Mesothelial cell of epicardium (in vitro differentiated cells): ENCODE measurements at regions not wholly inside any gene's neighbourhood (a gene's known extent, or its start where the extent isn't known, plus 50 kb on each side); places are given as distances from the start of the nearest gene placed in this dataset.

ENCODE experiments used
- DNase-seq, 2 experiments: peaks; one replicate each; pipeline ENCODE4 v3.0.0; 2021; ENCODE audit warnings: low spot score in 2 of 2; ENCODE audit not compliant: unreplicated experiment in 2 of 2
- H3K27ac Mint-ChIP-seq: 2 replicates; pipeline ENCODE4 v1.8.0; 2021; ENCODE audit warnings: mixed read lengths
- H3K27me3 Mint-ChIP-seq: 2 replicates; pipeline ENCODE4 v1.8.0; 2021; ENCODE audit warnings: low read depth, mixed read lengths
- H3K36me3 Mint-ChIP-seq: 2 replicates; pipeline ENCODE4 v1.8.0; 2021; ENCODE audit warnings: mixed read lengths
- H3K4me1 Mint-ChIP-seq: 2 replicates; pipeline ENCODE4 v1.8.0; 2021; ENCODE audit warnings: mixed read lengths
- H3K4me3 Mint-ChIP-seq: 2 replicates; pipeline ENCODE4 v1.8.0; 2021; ENCODE audit warnings: mild to moderate bottlenecking, moderate library complexity, mixed read lengths
- H3K9me3 Mint-ChIP-seq: 2 replicates; pipeline ENCODE4 v1.8.0; 2021; ENCODE audit warnings: mixed read lengths
- TF ChIP-seq, protein P1 (sequence below): fragments of 200-600 bp; sonication (generic); IDR thresholded peaks from one replicate; pipeline ENCODE4 v1.5.0; 2021; ENCODE audit warnings: antibody characterized with exemption; ENCODE audit not compliant: unreplicated experiment

DNA sequence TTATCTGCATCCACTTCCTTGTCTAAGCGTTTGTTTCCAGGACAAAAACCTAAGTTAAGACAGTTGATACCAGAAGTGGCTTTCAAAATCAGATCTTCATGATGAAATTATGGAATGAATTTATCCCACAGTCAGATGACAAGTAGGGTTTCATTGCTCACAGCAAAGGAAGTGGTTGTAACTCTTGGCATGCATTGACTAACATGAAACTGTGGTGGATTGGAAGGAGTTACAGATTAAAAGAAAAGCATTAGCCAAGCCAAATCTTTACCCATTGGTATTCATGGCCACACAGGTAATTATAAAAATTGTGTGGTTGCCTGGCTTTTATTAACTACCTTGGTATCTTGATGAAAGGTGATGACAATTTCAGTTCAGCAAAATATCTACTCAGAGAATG lies 438.0 kb upstream of the NXPH2 start:
- Mint-ChIP-seq H3K36me3 (no peaks in the 10 kb centered on the region), H3K9me3 (peaks cover 3% of the 10 kb centered on the region), H3K4me1 (no peaks in the 10 kb centered on the region), H3K4me3 (no peak overlapping the region), H3K27ac (no peak overlapping the region), H3K27me3 (no peaks in the 10 kb centered on the region)
- TF ChIP-seq, protein P1, sequence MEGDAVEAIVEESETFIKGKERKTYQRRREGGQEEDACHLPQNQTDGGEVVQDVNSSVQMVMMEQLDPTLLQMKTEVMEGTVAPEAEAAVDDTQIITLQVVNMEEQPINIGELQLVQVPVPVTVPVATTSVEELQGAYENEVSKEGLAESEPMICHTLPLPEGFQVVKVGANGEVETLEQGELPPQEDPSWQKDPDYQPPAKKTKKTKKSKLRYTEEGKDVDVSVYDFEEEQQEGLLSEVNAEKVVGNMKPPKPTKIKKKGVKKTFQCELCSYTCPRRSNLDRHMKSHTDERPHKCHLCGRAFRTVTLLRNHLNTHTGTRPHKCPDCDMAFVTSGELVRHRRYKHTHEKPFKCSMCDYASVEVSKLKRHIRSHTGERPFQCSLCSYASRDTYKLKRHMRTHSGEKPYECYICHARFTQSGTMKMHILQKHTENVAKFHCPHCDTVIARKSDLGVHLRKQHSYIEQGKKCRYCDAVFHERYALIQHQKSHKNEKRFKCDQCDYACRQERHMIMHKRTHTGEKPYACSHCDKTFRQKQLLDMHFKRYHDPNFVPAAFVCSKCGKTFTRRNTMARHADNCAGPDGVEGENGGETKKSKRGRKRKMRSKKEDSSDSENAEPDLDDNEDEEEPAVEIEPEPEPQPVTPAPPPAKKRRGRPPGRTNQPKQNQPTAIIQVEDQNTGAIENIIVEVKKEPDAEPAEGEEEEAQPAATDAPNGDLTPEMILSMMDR, result no peak
- no peak for DNase-seq

DNA sequence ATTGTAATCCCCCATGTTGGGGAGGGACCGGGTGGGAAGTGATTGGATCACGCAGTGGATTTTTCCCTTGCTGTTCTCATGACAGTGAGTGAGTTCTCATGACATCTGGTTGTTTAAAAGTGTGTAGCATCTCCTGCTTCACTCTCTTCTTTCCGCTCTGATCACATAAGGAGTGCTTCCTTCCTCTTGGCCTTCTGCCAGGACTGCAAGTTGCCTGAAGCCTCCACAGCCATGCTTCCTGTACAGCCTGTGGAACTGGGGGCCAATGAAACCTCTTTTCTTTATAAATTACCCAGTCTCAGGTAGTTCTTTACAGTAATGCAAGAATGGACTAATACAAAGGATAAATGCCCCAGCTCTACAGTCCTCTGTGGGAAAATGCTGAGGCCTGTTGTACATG lies 437.5 kb upstream of the NXPH2 start:
- TF ChIP-seq, protein P1, result no peak
- peaks cover 3% of the 10 kb centered on the region for H3K9me3 Mint-ChIP-seq
- no peak overlapping the region for H3K27ac Mint-ChIP-seq
- no peaks in the 10 kb centered on the region for H3K27me3 Mint-ChIP-seq
- no peaks in the 10 kb centered on the region for H3K4me1 Mint-ChIP-seq
- H3K36me3 Mint-ChIP-seq, result no peaks in the 10 kb centered on the region
- H3K4me3 Mint-ChIP-seq, result no peak overlapping the region
- DNase-seq, result no peak

DNA sequence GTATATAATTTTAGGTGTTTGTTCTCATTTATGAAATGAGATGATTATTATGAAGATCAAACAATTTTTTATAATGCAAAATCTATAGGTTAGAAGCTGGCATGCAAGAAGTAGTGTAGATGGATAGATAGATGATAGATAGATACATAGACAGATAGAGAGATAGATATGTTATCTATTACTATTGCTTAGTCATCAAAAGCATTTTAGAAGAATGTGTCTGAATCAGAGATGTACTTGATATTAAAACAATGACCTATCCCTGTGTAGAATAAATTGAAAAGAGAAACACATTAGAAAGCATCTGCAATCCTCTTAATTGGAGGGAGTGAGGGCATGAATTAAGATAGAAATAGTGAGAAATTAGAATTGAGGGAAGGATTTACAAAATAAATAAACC lies 436.2 kb upstream of the NXPH2 start:
- DNase-seq, result no peak
- Mint-ChIP-seq H3K4me1 (no peaks in the 10 kb centered on the region), H3K36me3 (no peaks in the 10 kb centered on the region), H3K27ac (no peak overlapping the region), H3K4me3 (no peak overlapping the region), H3K9me3 (peaks cover 3% of the 10 kb centered on the region), H3K27me3 (no peaks in the 10 kb centered on the region)
- TF ChIP-seq, protein P1, result no peak

DNA sequence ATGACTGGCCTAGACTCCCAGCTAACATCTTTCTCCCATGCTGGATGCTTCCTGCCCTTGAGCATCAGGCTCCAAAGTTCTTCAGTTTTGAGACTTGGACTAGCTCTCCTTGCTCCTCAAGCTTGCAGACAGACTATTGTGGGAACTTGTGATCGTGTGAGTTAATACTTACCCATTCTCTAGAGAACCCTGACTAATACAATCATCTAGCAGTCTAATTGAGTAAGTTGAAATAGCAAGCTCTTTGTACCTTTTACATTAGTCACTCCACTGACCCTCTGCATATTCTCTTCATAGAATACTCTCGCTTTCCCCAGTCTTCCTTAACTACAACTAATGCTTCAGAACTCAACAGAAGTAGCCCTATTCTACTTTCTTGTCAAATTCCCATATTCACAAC lies 434.6 kb upstream of the NXPH2 start:
- Mint-ChIP-seq H3K36me3 (no peaks in the 10 kb centered on the region), H3K4me3 (no peak overlapping the region), H3K9me3 (peaks cover 3% of the 10 kb centered on the region), H3K4me1 (no peaks in the 10 kb centered on the region), H3K27me3 (no peaks in the 10 kb centered on the region), H3K27ac (no peak overlapping the region)
- TF ChIP-seq, protein P1, result no peak
- no peak for DNase-seq

DNA sequence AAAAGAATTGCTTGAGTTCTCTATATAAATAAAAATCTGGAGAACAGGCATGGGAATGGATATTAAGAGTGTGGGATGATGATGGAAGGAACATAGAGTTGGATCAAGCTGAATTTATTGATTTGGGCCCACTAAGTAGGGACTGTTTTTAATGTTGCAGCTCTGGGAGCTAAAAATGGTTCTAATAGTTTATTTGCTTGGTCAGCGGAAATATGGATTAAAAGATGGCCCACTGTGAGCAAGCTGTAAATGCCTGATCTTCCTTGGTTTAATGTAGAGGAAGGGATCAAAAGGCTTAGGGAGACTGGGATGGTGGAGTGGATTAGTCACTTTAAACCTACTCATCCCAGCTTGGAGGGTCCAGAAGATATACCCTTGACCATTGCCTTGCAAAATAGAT lies 429.4 kb upstream of the NXPH2 start:
- Mint-ChIP-seq H3K4me3 (no peak overlapping the region), H3K36me3 (no peaks in the 10 kb centered on the region), H3K4me1 (no peaks in the 10 kb centered on the region), H3K27ac (no peak overlapping the region), H3K27me3 (no peaks in the 10 kb centered on the region), H3K9me3 (no peaks in the 10 kb centered on the region)
- DNase-seq, result no peak
- TF ChIP-seq, protein P1, result no peak

DNA sequence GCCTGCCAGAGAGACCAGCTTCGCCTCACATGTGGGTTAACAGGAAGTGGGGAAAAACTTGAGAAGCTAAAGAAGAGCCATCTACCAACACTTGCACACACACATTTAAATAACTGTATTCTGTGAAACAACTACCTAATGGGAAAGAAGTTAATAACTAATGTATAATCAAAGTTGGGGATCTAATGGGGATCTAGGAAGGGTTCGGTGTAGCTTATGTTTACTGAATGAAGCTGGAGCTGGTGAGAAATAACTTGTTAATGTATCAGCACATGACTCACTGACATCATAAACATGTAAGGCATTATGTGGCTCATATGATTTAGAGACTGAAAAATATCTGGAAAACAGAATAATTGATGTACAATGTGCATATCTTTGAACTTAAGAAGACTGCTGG lies 421.3 kb upstream of the NXPH2 start:
- no peak overlapping the region for H3K4me3 Mint-ChIP-seq
- H3K27me3 Mint-ChIP-seq, result no peaks in the 10 kb centered on the region

More for the DNA sequence above, 421.3 kb upstream of the NXPH2 start:
- Mint-ChIP-seq H3K9me3 (no peaks in the 10 kb centered on the region), H3K27ac (no peak overlapping the region), H3K36me3 (no peaks in the 10 kb centered on the region), H3K4me1 (no peaks in the 10 kb centered on the region)
- TF ChIP-seq, protein P1, result no peak
- no peak for DNase-seq
